ENCODE measurements at regions not wholly inside any gene's neighbourhood (a gene's known extent, or its start where the extent isn't known, plus 50 kb on each side); places are given as distances from the start of the nearest gene placed in this dataset.

DNA sequence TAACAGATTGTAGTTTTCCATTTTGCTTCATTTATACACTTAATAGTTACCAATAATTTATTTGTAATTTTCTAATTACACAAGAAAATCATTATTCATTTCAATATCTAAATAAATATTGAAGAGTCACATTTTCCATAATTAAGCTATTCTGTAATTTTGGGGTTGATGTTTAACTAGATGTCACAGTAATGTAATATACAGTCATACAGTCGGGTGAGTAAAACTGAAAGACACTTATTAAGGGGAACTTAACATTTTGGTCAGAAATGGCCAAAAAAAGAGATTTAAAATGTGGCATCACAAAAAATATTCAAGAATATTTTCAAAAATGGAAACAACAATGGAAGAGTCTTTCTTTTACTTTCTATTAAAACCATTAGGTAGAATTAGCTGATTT lies 1080.3 kb downstream of the ARAP2 start:
- TF ChIP-seq, protein P1, sequence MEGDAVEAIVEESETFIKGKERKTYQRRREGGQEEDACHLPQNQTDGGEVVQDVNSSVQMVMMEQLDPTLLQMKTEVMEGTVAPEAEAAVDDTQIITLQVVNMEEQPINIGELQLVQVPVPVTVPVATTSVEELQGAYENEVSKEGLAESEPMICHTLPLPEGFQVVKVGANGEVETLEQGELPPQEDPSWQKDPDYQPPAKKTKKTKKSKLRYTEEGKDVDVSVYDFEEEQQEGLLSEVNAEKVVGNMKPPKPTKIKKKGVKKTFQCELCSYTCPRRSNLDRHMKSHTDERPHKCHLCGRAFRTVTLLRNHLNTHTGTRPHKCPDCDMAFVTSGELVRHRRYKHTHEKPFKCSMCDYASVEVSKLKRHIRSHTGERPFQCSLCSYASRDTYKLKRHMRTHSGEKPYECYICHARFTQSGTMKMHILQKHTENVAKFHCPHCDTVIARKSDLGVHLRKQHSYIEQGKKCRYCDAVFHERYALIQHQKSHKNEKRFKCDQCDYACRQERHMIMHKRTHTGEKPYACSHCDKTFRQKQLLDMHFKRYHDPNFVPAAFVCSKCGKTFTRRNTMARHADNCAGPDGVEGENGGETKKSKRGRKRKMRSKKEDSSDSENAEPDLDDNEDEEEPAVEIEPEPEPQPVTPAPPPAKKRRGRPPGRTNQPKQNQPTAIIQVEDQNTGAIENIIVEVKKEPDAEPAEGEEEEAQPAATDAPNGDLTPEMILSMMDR (IDR thresholded peaks at IDR 0.05; ENCODE audit: control extremely low read depth in 1 of 3, insufficient read depth in 1 of 3, low read depth in 1 of 3, low read length in 3 of 3): no peak
- TF ChIP-seq FOSL1 (IDR thresholded peaks at IDR 0.05; ENCODE audit: insufficient read depth, low read depth, low read length) (no peak), POLR2A (IDR thresholded peaks at IDR 0.05; ENCODE audit: control extremely low read depth in 1 of 2, low read depth in 2 of 2, low read length in 2 of 2) (no peak), POLR2AphosphoS5 (IDR thresholded peaks at IDR 0.05; ENCODE audit: low read depth, low read length) (no peak), SIN3A (conservative IDR thresholded peaks at IDR 0.05 in 1 of 2, IDR thresholded peaks at IDR 0.05 in 1 of 2; ENCODE audit: low read depth in 1 of 2, low read length in 2 of 2) (no peak), CHD2 (IDR thresholded peaks at IDR 0.05; ENCODE audit: low read length) (no peak), EZH2 (IDR thresholded peaks at IDR 0.05; ENCODE audit: low read depth, low read length, severe bottlenecking) (no peak), KDM4A (IDR thresholded peaks at IDR 0.05; ENCODE audit: low read depth, low read length, severe bottlenecking) (no peak), NRF1 (IDR thresholded peaks at IDR 0.05; ENCODE audit: low read depth, low read length) (no peak), ZNF274 (IDR thresholded peaks at IDR 0.05; ENCODE audit: borderline replicate concordance, extremely low read depth, low read length) (no peak)
- TF ChIP-seq, protein P2, sequence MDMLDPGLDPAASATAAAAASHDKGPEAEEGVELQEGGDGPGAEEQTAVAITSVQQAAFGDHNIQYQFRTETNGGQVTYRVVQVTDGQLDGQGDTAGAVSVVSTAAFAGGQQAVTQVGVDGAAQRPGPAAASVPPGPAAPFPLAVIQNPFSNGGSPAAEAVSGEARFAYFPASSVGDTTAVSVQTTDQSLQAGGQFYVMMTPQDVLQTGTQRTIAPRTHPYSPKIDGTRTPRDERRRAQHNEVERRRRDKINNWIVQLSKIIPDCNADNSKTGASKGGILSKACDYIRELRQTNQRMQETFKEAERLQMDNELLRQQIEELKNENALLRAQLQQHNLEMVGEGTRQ (IDR thresholded peaks at IDR 0.05; ENCODE audit: low read length): no peak
